HEK293T (cell line): ENCODE measurements at regions not wholly inside any gene's neighbourhood (a gene's known extent, or its start where the extent isn't known, plus 50 kb on each side); places are given as distances from the start of the nearest gene placed in this dataset.

Experiments used
- BHLHE40 ChIP-seq: fragments of 450-650 bp; IDR thresholded peaks from 2 replicates; pipeline ENCODE4 v1.6.1; 2016; ENCODE audit warnings: mild to moderate bottlenecking, moderate library complexity, borderline replicate concordance
- ELF4 ChIP-seq: fragments of 450-650 bp; IDR thresholded peaks from 2 replicates; pipeline ENCODE4 v1.6.1; 2017; ENCODE audit warnings: antibody characterized with exemption
- FOXA1 ChIP-seq: fragments of 450-650 bp; IDR thresholded peaks from 2 replicates; pipeline ENCODE4 v1.6.1; 2016; ENCODE audit warnings: mild to moderate bottlenecking
- FOXK2 ChIP-seq: fragments of 450-650 bp; IDR thresholded peaks from 2 replicates; pipeline ENCODE4 v1.6.1; 2016; ENCODE audit warnings: mild to moderate bottlenecking
- NFRKB ChIP-seq: fragments of 450-650 bp; IDR thresholded peaks from 2 replicates; pipeline ENCODE4 v1.6.1; 2016; ENCODE audit warnings: mild to moderate bottlenecking, moderate library complexity
- SP1 ChIP-seq: fragments of 450-650 bp; IDR thresholded peaks from 2 replicates; pipeline ENCODE4 v1.6.1; 2017
- SUZ12 ChIP-seq: fragments of 450-650 bp; IDR thresholded peaks from 2 replicates; pipeline ENCODE4 v1.6.1; 2016; ENCODE audit warnings: mild to moderate bottlenecking
- TARDBP ChIP-seq: fragments of 450-650 bp; IDR thresholded peaks from 2 replicates; pipeline ENCODE4 v1.6.1; 2016
- ZNF384 ChIP-seq: fragments of 450-650 bp; IDR thresholded peaks from 2 replicates; pipeline ENCODE4 v1.6.1; 2016

GRCh38 chr2:43011158-43011491 is 215.3 kb downstream of the ZFP36L2 start:
- no peak for TF ChIP-seq TARDBP
- no peak for TF ChIP-seq FOXK2
- no peak for TF ChIP-seq BHLHE40
- TF ChIP-seq SP1: no peak
- TF ChIP-seq SUZ12: no peak
- no peak for TF ChIP-seq ELF4
- no peak for TF ChIP-seq ZNF384
- TF ChIP-seq NFRKB: no peak
- no peak for TF ChIP-seq FOXA1
